Neural progenitor cell (in vitro differentiated cells): ENCODE measurements at regions not wholly inside any gene's neighbourhood (a gene's known extent, or its start where the extent isn't known, plus 50 kb on each side); places are given as distances from the start of the nearest gene placed in this dataset.

ENCODE experiments used
- CTCF ChIP-seq: fragments of 200-600 bp; sonication (generic); IDR thresholded peaks from 2 replicates; pipeline ENCODE4 v1.5.1; 2017; ENCODE audit warnings: antibody characterized with exemption, mild to moderate bottlenecking
- EZH2phosphoT487 ChIP-seq: fragments of 200-600 bp; sonication (generic); IDR thresholded peaks from 2 replicates; pipeline ENCODE4 v1.6.1; 2017; ENCODE audit warnings: antibody characterized with exemption

GRCh38 chr4:178344096-178344495 lies 901.9 kb upstream of the AGA start:
- TF ChIP-seq CTCF (no peak), EZH2phosphoT487 (no peak)
